Gastroesophageal sphincter (tissue), 4 donors: ENCODE measurements at regions not wholly inside any gene's neighbourhood (a gene's known extent, or its start where the extent isn't known, plus 50 kb on each side); places are given as distances from the start of the nearest gene placed in this dataset.

Source experiments
- ATAC-seq: fragments of 150-250 bp; one replicate; pipeline ENCODE4 v1.9.1; 2016; ENCODE audit warnings: mild to moderate bottlenecking, moderate library complexity
- H3K27ac ChIP-seq, 4 donors: fragments of 200-600 bp; sonication (generic) in 3 of 4; 1 replicate in 3 of 4; 2 replicates in 1 of 4; pipeline ENCODE4 v1.5.1; 2016 to 2019
- H3K27me3 ChIP-seq: fragments of 200-600 bp; sonication (generic); one replicate; pipeline ENCODE4 v1.5.1; 2019
- H3K36me3 ChIP-seq, 2 donors: fragments of 200-600 bp; sonication (generic); one replicate each; pipeline ENCODE4 v1.5.1; 2019; ENCODE audit warnings: control low read depth in 1 of 2
- H3K4me1 ChIP-seq, 3 donors: fragments of 200-600 bp; sonication (generic); 1 replicate in 2 of 3; 2 replicates in 1 of 3; pipeline ENCODE4 v1.5.1; 2016 to 2019; ENCODE audit warnings: control low read depth in 2 of 3
- H3K4me3 ChIP-seq, 2 donors: fragments of 200-600 bp; sonication (generic); one replicate each; pipeline ENCODE4 v1.5.1; 2019; ENCODE audit warnings: mild to moderate bottlenecking in 1 of 2, moderate library complexity in 1 of 2
- H3K9me3 ChIP-seq, 3 donors: fragments of 200-600 bp; sonication (generic); one replicate each; pipeline ENCODE4 v1.5.1; 2017 to 2019; ENCODE audit warnings: control low read depth in 2 of 3
- EP300 ChIP-seq: sonication (generic); formaldehyde crosslinking; IDR thresholded peaks from one replicate; pipeline ENCODE4 v1.6.1; 2017; ENCODE audit warnings: antibody characterized with exemption, mild to moderate bottlenecking
- POLR2A ChIP-seq, 2 donors: fragments of 450-650 bp; IDR thresholded peaks; one replicate each; pipeline ENCODE4 v1.6.1; 2017; ENCODE audit warnings: antibody characterized with exemption in 2 of 2, mild to moderate bottlenecking in 2 of 2, moderate library complexity in 1 of 2
- POLR2AphosphoS5 ChIP-seq: sonication (generic); formaldehyde crosslinking; IDR thresholded peaks from one replicate; pipeline ENCODE4 v1.6.1; 2017; ENCODE audit warnings: antibody characterized with exemption
- WGBS, 2 donors: methylation state at CpG; one replicate each; pipeline ENCODE4 v1.1.5; 2018; ENCODE audit warnings: low coverage in 1 of 2; 5-methylcytosine and 5-hydroxymethylcytosine counted together
- TF ChIP-seq, protein P1 (sequence below), 4 experiments: fragments of 200-600 bp in 2 of 4; fragments of 450-650 bp in 2 of 4; sonication (generic) in 1 of 4; IDR thresholded peaks; one replicate each; pipeline ENCODE4 v1.5.1; 2017 to 2019; ENCODE audit warnings: antibody characterized with exemption in 4 of 4, mild to moderate bottlenecking in 2 of 4, moderate library complexity in 2 of 4

DNA sequence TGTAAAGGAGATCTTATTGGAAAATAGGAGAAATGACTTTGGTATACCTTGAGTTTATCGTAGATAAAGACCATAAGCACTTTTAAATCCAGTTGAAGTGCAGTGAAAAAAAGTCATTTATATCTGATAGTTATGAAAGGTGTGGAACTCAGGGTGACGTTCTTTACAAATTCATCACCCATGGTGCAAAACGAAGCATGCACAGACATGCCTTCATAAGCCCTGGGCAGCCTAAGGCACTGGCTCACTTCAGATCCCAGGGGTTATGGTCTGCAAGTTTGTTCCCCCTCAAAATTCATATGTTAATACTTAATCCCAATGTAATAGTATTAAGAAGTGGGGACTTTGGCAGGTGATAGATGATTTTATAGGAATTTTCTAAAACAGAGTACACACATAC, 1216.4 kb upstream of the USP15 start:
- Histone ChIP-seq H3K36me3 (no peaks in the 10 kb centered on the region), H3K9me3 (no peaks in the 10 kb centered on the region), H3K4me1 (no peaks in the 10 kb centered on the region), H3K27ac (no peak overlapping the region), H3K27me3 (no peaks in the 10 kb centered on the region), H3K4me3 (no peak overlapping the region)
- TF ChIP-seq, protein P1, sequence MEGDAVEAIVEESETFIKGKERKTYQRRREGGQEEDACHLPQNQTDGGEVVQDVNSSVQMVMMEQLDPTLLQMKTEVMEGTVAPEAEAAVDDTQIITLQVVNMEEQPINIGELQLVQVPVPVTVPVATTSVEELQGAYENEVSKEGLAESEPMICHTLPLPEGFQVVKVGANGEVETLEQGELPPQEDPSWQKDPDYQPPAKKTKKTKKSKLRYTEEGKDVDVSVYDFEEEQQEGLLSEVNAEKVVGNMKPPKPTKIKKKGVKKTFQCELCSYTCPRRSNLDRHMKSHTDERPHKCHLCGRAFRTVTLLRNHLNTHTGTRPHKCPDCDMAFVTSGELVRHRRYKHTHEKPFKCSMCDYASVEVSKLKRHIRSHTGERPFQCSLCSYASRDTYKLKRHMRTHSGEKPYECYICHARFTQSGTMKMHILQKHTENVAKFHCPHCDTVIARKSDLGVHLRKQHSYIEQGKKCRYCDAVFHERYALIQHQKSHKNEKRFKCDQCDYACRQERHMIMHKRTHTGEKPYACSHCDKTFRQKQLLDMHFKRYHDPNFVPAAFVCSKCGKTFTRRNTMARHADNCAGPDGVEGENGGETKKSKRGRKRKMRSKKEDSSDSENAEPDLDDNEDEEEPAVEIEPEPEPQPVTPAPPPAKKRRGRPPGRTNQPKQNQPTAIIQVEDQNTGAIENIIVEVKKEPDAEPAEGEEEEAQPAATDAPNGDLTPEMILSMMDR (IDR thresholded peaks at IDR 0.05): no peak
- TF ChIP-seq EP300: no peak
- no peak for TF ChIP-seq POLR2A (IDR thresholded peaks at IDR 0.05)
- TF ChIP-seq POLR2AphosphoS5: no peak
- no peak for ATAC-seq
- whole genome bisulfite sequencing, 2 donors: 63 to 78% methylated on average over 3 of the region's 3 CpGs

DNA sequence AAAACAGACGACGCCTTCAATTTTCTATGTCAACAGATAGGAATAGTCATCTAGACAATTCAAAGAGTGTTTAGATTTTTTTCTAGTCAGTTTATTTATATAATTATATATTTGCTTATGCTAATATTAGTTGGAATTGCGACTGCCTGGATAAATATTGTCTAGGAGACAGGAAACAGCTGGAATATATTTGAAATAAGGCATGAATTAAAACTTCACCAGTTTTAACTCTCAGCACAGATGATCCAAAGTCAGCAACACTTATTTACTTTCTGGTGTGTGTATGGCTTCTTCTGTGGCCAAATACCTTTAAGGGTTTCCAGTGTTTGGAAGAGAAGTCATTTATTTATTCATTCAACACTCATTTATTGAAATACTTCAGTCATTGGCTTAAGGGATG, 1215.4 kb upstream of the USP15 start:
- no peaks in the 10 kb centered on the region for H3K9me3 ChIP-seq
- no peaks in the 10 kb centered on the region for H3K4me1 ChIP-seq
- TF ChIP-seq POLR2A (IDR thresholded peaks at IDR 0.05) (no peak), EP300 (no peak), POLR2AphosphoS5 (no peak)
- TF ChIP-seq, protein P1 (IDR thresholded peaks at IDR 0.05): no peak
- H3K4me3 ChIP-seq: no peak overlapping the region
- WGBS, 2 donors: 23 to 34% methylated on average over 3 of the region's 3 CpGs
- H3K27ac ChIP-seq: no peak overlapping the region
- no peak for ATAC-seq
- no peaks in the 10 kb centered on the region for H3K27me3 ChIP-seq
- no peaks in the 10 kb centered on the region for H3K36me3 ChIP-seq

DNA sequence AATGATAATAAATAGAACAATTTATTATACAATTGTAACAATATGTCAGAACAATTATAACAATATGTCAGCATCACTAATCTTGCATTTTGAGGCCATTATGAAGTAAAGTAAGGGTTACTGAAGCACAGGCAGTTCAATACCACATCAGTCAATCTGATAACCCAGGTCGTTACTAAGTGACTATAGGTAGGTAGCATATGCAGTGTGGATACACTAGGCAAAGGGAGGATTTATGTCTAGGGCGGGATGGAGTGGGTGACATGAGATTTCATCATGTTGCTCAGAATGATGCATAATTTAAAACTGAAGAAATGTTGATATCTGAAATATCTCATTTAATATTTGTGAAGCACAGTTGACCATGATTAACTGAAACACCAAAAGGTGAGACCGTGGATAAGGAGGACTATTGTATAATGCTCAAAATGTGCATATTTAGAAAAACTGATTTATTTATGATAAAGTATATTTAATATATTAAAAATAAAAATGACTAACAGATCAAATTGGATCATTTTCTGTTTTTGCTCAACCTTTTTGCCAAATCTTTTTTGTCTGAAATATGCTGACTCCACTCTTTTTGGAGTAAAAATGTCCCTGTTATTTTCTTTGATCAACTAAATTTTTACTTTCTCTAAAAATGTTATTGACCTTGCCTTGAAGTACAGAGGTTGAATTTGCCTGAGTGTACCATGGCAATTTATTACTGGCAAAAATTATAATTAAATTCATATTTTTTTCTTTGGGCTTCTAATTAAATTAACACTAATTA, 1189.4 kb upstream of the USP15 start:
- TF ChIP-seq POLR2A (IDR thresholded peaks at IDR 0.05) (no peak), EP300 (no peak), POLR2AphosphoS5 (no peak)
- TF ChIP-seq, protein P1 (IDR thresholded peaks at IDR 0.05): no peak
- H3K27me3 ChIP-seq: no peaks in the 10 kb centered on the region
- H3K9me3 ChIP-seq: no peaks in the 10 kb centered on the region
- H3K4me1 ChIP-seq: no peaks in the 10 kb centered on the region
- H3K36me3 ChIP-seq: no peaks in the 10 kb centered on the region
- 64 to 80% methylated on average over 3 of the region's 3 CpGs for WGBS, 2 donors
- H3K4me3 ChIP-seq: no peak overlapping the region
- H3K27ac ChIP-seq: no peak overlapping the region
- no peak for ATAC-seq

DNA sequence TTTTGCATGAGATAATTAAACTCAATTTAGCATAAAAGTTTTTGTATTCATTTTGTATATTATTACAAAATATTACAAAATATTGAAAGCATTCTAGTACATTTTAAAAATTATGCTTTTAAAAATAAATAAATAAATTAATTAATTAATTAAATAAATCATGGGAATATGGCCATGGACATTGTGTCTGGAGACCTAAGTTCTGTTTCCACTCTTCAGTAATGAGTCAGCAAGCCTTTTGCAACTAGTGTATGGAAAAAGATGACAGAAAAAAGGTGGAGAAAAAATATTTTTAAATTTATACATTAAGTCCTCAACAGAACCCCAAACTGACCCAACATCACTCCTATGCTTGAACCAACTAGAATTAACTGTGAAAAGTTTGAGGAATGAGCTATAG, 1187.5 kb upstream of the USP15 start:
- no peaks in the 10 kb centered on the region for H3K36me3 ChIP-seq
- no peaks in the 10 kb centered on the region for H3K27me3 ChIP-seq
- TF ChIP-seq POLR2AphosphoS5: no peak
- TF ChIP-seq EP300: no peak
- TF ChIP-seq POLR2A (IDR thresholded peaks at IDR 0.05): no peak
- TF ChIP-seq, protein P1 (IDR thresholded peaks at IDR 0.05): no peak
- H3K27ac ChIP-seq: no peak overlapping the region
- H3K9me3 ChIP-seq: no peaks in the 10 kb centered on the region
- no peak overlapping the region for H3K4me3 ChIP-seq
- no peak for ATAC-seq
- no peaks in the 10 kb centered on the region for H3K4me1 ChIP-seq

DNA sequence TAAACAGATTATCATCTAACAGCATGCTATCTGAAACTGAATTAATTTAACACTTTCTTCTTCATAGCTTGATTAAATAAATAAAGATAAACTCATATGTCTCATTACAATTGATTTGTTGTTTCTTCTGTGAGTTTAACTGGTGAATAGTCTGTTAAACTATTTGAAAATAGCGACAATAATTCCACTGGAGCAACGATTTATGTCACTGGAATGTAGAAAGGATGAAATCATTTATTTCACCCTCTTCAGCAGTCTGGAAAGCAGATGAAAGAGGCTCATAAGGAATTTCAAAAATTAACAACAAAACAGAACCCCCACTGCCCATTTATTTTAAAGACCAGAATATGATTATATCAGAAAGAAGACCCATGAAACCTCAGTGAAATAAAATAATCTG, 1165.1 kb upstream of the USP15 start:
- WGBS, 2 donors: 47 to 79% methylated on average over 2 of the region's 2 CpGs
- Histone ChIP-seq H3K4me3 (no peak overlapping the region), H3K27ac (no peak overlapping the region), H3K4me1 (no peaks in the 10 kb centered on the region), H3K36me3 (no peaks in the 10 kb centered on the region), H3K27me3 (no peaks in the 10 kb centered on the region), H3K9me3 (no peaks in the 10 kb centered on the region)
- ATAC-seq: no peak
- TF ChIP-seq, protein P1 (IDR thresholded peaks at IDR 0.05): no peak
- TF ChIP-seq POLR2A (IDR thresholded peaks at IDR 0.05) (no peak), POLR2AphosphoS5 (no peak), EP300 (no peak)
